IMR-90 (cell line): ENCODE measurements at regions not wholly inside any gene's neighbourhood (a gene's known extent, or its start where the extent isn't known, plus 50 kb on each side); places are given as distances from the start of the nearest gene placed in this dataset.

Source experiments
- BHLHE40 ChIP-seq: fragments of 150-350 bp; IDR thresholded peaks from 2 replicates; pipeline ENCODE4 v1.6.1; 2016; ENCODE audit warnings: mild to moderate bottlenecking, low read depth, low read length
- CTCF ChIP-seq: conservative IDR thresholded peaks from 2 replicates; pipeline ENCODE4 v1.5.1; 2012; ENCODE audit warnings: mild to moderate bottlenecking, low read depth, low read length, improper control_type of control experiment
- FOS ChIP-seq: fragments of 150-350 bp; IDR thresholded peaks from 2 replicates; pipeline ENCODE4 v1.6.1; 2016; ENCODE audit warnings: low read depth, low read length
- MXI1 ChIP-seq: IDR thresholded peaks from 2 replicates; pipeline ENCODE4 v1.6.1; 2012; ENCODE audit warnings: low read depth, mild to moderate bottlenecking, low read length, moderate library complexity, borderline replicate concordance
- POLR2A ChIP-seq: IDR thresholded peaks from 2 replicates; pipeline ENCODE4 v1.6.1; 2012; ENCODE audit warnings: mild to moderate bottlenecking, low read depth, low read length
- RAD21 ChIP-seq: IDR thresholded peaks from 2 replicates; pipeline ENCODE4 v1.6.1; 2012; ENCODE audit warnings: low read length, improper control_type of control experiment
- RCOR1 ChIP-seq: IDR thresholded peaks from 2 replicates; pipeline ENCODE4 v1.6.1; 2012; ENCODE audit warnings: mild to moderate bottlenecking, low read length, improper control_type of control experiment; ENCODE audit not compliant: insufficient replicate concordance
- RFX5 ChIP-seq: IDR thresholded peaks from 2 replicates; pipeline ENCODE4 v1.8.0; 2012; ENCODE audit warnings: low read depth, mild to moderate bottlenecking, low read length, moderate library complexity

DNA sequence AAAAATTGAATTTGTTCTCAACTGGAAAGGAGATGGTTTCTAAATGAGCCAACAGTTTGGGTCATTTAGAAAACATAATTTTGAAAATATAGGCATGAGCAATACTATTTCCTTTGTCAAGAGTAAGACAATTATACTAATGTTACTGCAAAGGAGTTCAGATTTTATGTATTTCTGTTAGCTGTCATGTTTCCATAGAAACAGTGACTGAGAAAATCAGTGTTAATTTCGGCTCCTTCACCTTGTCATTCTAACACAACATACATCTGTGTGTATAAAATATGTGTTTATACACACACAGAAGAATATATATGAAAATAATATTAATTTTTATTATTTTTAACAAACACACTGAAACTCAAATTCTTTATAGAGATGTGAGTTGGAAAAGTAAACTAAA lies 178.0 kb upstream of the SPHKAP start:
- no peak for TF ChIP-seq CTCF
- TF ChIP-seq RAD21, result no peak
- no peak for TF ChIP-seq POLR2A
- no peak for TF ChIP-seq RFX5
- no peak for TF ChIP-seq FOS
- no peak for TF ChIP-seq BHLHE40
- TF ChIP-seq RCOR1, result no peak
- TF ChIP-seq MXI1, result no peak
